22Rv1 (cell line): ENCODE measurements at regions not wholly inside any gene's neighbourhood (a gene's known extent, or its start where the extent isn't known, plus 50 kb on each side); places are given as distances from the start of the nearest gene placed in this dataset.

Source experiments
- CTCF ChIP-seq: fragments of 450-650 bp; IDR thresholded peaks from 2 replicates; pipeline ENCODE4 v1.5.1; 2017; ENCODE audit warnings: mild to moderate bottlenecking
- ZFX ChIP-seq: fragments of 450-650 bp; IDR thresholded peaks from 2 replicates; pipeline ENCODE4 v1.6.1; 2017; ENCODE audit warnings: antibody characterized with exemption, borderline replicate concordance

DNA sequence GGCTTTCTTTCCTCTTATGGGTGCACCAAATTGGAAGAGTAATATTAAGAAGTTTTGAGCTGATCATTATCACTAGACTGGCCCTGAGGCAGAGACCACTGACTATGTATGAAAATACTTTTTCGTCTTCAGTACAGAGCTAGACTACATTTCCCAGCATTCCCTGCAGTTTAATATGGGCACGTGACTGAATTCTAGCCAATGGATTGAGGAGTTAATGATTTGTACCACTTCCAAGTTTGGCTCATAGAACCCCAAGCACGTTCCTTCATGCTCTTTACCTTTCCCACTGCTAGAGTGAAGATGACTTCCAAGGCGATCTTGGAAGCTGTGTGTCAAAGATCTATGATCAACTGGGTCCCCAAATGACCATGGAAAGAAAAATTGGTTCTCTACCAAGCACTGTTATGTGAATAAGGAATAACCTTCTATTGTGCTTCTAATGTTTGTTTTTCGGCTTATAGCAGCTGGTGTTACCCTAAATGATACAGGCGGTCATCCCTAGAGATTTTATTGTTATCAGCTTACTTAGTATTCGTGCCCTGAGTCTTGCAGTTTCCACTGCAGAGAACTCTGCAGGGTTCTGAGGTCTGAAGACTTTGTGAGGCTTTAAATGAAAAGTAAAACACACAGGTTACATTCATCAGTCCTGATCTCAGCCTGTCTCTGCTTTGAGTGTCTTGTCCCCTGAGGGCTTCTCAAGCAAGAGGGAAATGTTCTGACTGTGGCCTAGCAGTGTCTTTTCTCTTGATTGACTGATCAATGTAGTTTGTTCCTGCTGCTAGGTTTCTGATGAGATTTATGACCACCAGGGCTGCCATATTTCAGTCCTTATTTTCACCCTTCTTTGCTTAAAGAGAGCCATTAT lies 486.8 kb downstream of the PDCD6IP start:
- TF ChIP-seq CTCF (no peak), ZFX (no peak)
